ENCODE measurements at regions not wholly inside any gene's neighbourhood (a gene's known extent, or its start where the extent isn't known, plus 50 kb on each side); places are given as distances from the start of the nearest gene placed in this dataset.
A peak's percentile ranks its signal among the peaks of the same experiment; 100 is the strongest.
"Not testable (repeated sequence)": the region's sequence is repeated elsewhere in the genome, so short reads cannot be mapped to it uniquely, and the experiment has no call there.

DNA sequence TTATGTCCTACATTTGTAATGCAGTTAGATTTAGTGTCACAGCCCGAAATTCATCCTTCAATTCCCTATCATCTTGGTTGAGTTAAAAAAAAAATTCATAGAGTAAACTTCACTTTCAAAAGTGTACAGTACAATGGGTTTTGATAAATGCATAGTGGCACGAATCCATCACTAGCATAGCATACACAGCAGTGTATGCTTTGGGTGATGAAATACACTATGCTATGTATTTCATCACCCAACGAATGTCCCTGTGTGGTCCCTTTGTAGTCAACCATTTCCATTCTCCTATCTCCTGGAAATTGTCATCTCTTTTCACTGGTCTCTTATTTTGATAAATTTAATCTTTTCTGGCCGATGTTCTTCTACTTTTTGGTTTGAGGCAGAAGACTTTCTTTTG is 129.4 kb upstream of the BASP1 start:
- no peak for DNase-seq

DNA sequence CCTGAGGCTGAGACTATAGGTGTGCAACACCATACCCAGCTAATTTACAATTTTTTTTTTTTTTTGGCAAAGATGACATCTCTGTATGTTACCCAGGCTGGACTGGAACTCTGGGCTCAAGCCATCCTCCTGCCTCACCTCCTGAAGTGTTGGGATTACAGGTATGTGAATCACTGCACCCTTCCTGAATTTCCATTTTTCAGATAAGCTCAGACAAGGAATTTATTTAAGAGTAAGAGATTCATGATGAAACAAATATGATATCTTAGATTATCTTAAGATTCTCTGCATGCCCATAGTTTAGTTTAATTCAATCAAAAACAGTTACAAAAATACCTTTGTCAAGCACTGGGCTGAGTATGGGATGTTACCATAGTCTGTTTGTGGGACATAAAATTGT is 128.4 kb upstream of the BASP1 start:
- no peak for DNase-seq

DNA sequence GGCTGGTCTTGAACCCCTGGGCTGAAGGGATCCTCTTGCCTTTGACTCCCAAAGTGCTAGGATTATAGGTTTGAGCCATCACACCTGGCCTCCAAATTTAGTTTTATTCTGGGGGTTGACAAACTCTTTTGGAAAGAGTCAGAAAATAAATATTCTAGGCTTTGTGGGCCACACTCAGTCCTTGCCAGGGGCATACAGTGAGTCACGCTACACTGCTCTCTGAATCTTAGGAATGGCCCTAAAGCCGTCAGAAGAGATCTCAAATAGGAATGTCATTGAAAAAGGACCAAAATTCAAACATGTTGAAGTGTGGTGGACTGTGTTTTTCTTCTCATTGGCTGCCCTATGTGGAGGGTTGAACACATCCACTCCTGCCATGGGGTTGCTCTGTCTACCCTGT is 127.7 kb upstream of the BASP1 start:
- no peak for DNase-seq

DNA sequence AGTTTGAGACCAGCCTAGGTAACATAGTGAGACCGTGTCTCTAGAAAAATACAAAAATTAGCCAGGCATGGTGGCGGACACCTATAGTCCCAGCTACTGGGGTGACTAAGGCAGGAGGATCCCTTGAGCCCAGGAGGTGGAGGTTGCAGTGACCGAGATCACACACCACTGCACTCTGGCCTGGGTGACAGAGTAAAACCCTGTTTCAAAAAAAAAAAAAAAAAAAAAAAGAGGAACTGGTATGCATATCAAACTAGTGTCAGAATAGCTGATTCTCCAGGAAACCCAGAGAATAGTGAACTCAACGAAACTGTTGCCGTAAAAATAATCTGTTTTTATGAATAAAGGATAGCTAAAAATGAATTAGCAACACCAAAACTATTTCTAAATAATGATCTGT is 126.6 kb upstream of the BASP1 start:
- no peak for DNase-seq

DNA sequence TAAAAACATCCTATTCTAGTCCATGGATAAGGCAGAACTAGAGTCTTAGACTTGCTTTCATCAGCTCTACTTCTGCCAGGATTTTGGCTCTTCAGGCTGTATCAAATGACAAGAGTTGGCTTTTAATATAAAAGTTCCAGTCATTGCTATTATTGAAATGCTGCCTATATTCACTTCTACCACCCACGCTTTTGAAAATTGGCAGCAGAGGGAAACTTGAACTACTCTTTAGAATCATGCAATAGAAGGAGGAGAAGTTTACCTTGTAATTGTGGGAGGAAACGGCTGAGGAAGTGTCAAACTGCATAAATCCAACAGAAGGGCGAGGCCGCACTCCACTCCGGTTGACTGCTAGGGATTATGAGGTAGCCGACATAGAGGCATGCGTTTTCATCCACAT is 122.6 kb upstream of the BASP1 start:
- peak; percentile 26 for DNase-seq

DNA sequence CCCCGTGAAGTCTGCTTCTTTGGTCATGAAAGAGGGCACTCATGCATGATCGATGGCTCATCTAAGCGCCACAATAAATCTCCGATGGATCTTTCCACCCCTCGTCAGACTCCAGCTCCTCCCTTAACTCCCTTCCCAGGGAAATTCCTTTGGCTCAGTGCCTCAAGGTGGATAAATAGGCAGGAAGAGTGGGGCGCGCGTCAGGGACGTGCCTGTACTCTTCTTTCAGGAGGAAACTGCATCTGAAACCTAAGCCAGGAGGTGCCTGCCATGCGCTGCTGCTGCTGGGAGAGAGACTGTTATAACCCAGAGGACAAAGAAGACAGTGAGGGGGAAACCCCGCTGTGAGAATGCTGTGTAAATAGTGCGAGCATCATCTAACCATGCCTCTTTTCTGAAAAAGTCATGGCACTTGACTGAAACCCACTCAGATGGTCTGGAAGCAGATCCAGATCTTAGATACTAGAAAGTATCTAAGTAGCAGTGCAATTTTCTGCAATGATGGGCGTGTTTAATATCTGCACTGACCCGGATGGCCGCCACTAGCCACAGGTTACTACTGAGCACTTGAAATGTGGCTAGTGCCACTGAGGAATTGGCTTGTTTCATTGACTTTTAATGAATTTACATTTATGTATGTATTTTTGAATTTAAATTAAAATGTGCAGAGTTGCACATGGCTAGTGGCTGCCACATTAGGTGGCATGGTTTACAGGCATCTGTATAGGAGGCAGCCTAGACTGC is 120.3 kb upstream of the BASP1 start:
- DNase-seq = peak; percentile 87

DNA sequence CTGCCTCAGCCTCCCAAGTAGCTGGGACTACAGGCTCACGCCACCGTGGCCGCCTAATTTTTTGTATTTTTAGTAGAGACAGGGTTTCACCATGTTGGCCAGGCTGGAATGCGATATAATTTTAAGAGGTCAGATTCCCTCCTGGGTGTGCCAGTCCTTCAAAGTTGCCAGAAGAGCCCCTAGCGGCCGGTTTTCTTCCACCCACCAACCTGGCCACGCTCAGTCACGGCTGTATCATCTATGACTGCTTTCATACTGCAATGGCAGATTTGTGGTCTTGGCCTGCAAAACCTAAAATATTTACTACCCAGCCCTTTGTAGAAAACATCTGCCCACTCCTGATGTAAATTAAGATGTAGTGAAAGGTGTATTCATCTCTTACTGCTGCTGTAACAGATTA is 117.5 kb upstream of the BASP1 start:
- DNase-seq = no peak

DNA sequence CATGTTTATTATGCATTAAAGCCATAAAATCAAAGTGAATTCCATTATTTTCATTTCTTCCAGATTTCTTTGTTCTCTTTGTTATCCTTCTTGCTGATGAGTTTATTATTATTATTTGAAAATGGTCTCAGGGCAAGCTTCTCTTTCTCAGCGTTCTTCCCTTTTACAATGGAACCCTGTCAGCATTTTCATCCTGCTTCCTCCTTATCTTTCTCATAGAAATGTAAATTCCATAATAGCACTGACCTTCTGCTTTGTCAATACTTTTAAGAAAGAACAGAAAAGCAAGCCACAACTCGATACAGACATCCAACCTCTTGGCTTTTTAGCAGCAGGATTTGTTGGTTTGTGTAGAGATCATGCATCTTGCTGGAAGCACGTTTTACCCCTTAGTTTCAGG is 114.0 kb upstream of the BASP1 start:
- DNase-seq = no peak

DNA sequence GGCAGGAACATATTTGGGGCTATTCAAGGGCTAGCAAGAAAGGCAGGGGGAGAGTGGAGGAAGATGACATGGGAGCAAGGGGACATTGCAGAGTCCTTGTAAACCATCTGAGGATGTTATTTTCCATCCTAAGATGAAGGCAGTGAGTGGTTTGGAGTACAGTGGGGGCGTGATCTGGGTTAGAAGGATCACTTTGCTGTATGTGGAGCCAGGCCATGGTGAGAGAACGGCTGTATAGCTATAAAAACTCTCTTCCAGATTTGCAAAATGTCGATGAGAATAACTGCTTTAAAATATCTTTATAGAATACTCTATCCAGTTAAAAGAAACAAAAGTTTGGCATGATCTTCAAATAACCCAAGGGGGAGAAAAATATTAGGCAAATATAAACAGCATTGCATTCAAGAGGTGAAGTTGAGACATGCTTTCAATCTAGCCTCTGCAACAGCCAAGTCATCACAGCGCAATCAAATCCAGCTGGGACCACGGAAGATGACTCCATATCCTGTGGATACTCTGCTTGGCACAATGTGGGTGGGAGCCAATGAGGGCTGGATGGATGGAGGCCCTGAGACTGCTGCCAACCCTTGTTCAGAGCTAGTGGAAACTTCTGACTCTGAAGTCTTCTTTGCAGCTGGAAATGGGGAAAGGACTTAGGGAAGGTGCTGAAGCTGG is 111.5 kb upstream of the BASP1 start:
- no peak for DNase-seq

DNA sequence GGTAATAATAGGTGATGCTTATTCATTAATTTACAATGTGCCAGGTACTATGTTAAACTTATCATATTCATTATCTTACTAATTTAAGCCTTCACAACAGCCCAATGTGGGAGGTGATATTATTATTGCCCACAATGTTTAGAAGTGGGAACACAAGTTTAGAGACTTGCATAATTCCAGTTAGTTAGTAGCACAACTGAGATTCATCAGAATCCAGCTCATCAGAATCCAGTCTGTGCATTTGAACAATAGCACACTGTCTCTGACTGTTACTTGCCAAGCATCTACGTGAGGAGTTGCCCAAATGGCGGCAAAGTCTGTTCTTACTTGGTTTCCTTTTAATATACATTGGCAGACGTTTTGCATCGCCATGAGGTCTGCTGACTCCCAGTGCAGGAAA is 110.9 kb upstream of the BASP1 start:
- no peak for DNase-seq

DNA sequence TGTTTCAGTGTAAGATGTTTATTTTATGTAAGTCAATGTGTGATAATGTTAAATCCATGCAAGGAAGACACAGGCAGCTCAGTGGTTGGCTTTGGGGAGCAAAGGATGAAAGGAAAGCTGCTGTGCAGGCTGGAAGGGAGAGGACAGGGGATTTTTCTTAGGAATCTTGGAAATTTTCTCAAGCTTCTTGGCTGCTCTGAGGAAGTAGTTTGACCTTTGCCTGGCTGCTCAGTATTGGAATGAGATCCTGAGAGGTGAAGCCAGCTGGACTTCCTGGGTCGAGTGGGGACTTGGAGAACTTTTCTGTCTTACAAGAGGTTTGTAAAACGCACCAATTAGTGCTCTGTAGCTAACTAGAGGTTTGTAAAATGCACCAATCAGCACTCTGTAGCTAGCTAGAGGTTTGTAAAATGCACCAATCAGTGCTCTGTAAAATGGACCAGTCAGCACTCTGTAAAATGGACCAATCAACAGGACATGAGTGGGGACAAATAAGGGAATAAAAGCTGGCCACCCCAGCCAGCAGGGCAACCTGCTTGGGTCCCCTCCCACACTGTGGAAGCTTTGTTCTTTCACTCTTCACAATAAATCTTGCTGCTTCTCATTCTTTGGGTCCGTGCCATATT is 105.2 kb upstream of the BASP1 start:
- not testable (repeated sequence) for DNase-seq

DNA sequence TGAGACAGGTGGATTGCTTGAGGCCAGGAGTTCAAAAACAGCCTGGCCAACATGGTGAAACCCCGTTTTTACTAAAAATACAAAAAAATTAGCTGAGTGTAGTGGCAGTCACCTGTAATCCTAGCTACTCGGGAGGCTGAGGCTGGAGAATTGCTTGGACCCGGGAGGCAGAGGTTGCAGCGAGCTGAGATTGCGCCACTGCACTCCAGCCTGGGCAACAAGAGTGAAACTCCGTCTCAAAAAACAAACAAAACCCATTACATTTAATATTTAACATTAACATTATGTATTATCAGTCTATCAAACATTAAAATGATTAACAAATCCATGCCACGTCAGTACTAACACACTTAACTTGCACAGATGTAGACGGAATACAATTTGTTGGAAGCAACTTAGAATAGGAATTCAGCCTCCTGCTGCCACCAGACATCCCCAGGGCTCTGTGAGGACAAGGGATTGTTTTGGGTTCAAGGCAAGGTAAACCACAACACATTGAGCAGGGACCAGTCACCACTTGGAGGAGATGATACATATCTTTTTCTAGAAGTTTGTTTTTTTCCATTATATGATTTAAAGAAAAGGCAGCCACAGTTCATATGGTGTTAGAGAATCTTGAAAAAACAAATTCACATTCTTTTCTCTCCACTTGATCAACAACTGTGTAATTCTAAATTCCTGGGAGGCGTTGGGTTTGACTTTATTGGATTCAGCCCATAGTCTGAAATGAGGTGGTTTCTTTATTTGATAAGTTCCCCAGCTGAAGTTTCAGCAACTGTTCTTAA is 104.1 kb upstream of the BASP1 start:
- DNase-seq = no peak

DNA sequence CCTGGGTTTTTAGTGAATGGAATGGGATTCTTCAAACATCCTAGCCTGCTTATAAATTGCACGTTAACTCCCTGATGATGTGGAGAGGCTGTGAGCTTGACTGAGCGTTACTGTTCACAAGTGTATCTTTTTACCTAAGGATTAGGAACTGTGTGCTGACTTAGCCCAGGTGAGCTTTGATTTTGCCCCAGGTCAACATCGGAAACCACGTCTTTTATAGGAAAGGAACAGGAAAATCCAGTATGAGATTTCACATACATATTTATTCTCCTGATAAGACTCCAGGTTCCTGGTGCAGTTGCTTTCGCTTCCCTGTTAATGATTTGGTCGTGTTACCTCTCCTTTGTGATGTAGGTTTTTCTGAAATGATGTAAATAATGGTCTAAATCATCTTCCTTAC is 103.2 kb upstream of the BASP1 start:
- DNase-seq = no peak

DNA sequence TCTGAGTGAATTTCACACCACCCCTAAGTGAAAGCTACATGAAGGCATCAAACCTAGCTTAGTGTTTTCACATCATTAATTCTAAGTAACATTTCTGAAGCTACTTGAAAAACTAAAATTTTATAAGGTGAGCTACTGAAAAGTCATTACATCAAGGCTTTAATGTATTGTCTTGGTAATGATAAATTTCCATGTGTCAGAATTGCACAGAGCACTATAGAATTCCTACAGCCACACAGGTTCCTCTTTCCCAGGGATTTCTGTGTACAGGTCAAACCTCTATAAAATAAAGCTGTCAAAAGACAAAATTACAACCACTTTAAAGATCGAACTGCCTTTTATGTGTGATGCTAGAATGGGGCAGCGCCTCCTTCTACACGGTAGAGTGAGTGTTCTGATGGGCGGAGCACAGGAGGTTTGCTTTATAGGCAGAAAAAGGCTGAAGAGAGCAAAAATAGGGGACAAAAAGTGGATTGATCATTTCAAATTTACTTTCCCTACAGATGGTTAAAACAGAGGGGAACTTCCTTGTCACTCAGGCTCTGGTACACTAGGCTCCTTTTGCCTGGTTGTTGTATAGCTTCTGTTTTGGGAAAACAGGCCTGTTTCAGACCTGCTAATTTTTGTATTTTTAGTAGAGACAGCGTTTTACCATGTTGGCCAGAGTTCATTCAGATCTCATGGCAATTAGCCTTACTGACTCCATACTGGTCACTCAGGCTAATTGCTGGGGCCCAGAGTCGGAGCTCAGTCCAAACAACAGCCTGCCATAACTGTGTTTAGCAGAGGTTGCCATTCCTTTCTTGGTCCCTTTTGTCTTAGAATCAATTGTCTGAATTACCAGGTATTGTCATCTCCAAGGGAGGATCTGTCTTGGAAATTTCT is 102.5 kb upstream of the BASP1 start:
- no peak for DNase-seq

DNA sequence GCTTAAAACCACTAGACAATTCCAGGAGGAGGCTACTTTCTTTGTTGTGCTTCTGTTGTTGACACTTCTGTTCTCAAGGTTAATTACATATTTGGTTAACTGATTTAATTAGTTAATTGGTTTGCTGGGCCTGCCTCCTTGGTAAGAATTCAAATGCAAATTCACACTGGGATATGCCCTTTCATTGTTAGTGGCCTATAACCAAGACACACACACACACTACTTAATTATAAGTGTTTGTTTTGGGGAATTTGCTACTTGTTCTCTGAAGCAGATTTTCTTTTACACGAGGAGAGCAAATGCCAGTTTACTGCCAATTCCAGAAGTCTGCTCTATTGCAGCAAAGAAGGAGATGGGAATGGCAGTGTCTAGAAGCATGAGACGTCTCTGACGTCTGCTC is 101.6 kb upstream of the BASP1 start:
- DNase-seq = no peak

DNA sequence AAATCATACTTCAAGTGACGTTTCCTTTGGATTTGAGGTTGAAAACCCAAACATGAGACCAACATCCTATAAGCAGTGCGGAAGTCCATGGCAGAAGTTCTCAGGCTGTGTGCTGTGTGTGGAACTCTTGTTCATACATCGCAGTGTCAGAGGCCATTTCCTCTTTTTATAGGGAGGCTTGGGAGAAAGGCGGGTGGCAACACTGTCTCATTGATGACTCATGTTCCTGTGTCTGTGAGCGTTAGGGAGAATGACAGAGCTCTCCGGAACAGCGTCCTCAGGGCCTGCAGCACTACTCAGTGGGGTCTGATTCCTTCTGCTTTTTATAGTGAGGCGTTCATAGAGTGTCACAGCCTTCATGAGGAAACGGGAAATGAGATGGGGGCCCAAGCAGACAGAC is 98.8 kb upstream of the BASP1 start:
- no peak for DNase-seq

DNA sequence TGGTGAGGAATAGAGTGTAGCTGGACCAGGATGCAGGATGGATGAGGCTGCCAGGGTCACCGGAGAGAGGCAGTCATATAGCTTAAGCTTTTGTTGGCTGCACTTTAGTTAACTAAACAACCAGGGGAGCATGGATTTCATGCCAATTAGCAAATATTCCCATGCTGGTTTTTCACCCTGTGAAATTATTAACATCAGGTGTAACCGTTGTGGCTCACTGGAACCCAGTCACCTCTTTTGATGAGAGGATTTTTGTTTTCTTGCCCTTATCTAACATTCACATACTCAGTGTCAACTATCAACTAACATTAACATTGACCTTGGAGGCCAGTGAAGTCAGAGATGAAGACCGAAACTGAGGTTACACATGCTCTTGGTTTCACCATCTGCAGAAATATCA is 97.2 kb upstream of the BASP1 start:
- DNase-seq = no peak

DNA sequence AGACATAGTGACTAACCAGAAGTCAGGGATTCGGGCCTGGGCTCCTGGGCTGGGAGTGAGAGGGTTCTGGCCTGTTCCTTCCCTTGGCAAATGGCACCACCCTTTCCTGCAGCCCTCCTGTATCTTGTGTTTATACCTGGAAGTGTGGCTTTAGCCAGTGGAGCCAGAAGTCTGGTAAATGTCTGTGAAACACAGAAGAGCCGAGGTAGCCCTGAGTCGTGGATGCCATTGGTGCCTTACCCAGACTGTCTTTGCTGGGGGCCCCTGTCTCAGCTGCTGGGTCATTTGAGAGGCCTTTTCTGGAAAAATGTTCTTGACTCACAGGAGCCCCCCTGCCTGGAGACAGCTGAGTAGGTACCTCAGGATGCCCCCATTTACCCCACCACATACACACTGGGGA is 95.7 kb upstream of the BASP1 start:
- DNase-seq = no peak

DNA sequence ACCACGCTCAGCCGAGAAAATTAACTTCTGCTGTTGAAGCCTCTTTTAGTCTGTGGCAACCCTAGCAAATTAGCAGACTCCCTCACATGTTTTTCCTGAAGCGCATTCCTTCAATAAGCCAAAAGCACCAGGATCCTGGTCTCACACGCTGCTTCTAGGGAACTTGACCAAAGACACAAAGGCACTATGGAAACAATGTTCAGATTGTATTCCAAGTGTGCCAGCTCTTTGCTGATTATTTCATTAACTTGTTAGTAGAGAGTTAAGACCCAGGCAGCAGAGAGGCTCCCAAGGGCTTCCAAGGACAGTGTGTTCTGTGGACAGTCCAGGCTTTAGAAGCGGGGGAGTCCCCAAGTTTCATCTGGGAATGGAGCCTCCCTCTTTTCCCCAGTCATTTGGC is 94.4 kb upstream of the BASP1 start:
- no peak for DNase-seq

DNA sequence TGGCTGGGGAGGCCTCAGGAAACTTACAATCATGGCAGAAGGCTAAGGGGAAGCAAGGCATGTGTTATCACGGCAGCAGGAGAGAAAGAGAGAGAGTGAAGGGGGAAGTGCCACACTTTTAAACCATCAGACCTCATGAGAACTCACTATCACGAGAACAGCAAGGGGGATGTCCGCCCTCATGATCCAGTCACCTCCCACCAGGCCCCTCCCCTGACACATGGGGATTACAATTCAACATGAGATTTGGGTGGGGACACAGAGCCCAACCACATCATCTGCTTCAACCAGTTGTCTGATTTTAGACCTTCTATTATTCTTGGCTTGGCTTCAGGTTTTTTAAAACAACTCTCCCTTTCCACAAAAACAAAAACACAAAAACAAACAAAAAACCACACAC is 93.7 kb upstream of the BASP1 start:
- not testable (repeated sequence) for DNase-seq

DNA sequence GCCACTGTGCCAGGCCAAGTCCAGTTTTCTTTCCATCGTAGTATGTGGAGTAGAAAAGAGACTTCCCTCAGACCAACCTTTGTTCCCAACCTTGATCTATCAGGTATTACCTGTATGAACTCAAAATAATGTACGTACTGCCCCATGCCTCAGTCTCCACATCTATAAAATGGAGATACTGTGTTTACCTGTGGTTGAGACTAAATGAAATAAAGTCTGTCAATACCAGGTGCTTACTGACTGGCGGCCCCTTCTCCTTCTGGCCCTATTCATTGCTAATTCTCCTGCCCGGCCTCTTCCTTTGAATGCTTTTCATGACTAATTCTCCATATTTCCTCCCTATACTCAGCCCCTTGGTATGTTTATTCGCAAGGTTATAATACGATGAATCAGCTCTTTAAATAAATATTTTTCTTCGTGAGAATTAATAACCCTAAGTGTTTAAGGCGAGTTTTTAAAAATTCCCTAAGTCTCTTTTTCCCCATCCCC is 89.6 kb upstream of the BASP1 start:
- no peak for DNase-seq

DNA sequence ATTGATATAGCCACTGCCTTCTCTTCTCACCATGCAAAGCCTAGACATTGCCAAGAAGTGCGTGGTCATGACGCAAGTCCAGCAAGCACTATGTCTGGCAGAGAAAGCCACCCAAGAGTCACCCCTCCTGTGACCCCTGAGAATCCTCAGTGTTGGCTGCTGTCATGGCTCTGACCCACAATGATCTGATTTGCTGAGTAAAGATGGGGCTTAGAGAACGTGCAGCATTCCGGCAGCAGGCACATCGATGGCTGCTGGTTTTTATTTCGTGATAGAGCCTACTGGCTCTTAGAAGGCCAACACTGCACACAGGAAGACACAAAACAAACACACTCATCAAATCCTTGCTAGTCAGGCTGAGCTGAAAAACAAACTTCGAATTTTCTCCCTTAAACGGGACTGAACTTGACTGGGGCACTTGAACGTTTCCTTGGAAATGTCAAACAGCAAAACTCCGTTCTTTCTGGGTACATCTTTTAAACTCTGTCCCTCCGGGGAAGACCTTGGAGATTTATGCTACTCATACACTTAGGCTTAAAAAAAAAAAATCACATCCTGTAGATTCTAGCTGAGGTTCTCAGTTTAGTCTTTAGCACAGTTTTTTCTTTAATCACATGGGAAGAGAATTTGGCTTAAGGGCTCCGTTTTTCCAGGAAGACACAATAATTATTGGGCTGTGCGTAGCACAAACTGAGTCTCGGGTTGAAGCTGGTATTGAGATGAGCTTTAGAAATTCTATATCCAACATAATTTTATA is 88.2 kb upstream of the BASP1 start:
- no peak for DNase-seq
